ENCODE measurements at regions not wholly inside any gene's neighbourhood (a gene's known extent, or its start where the extent isn't known, plus 50 kb on each side); places are given as distances from the start of the nearest gene placed in this dataset.

GRCh38 chr14:42045383-42045782 is 438.7 kb downstream of the LRFN5 start:
- TF ChIP-seq, protein P1, sequence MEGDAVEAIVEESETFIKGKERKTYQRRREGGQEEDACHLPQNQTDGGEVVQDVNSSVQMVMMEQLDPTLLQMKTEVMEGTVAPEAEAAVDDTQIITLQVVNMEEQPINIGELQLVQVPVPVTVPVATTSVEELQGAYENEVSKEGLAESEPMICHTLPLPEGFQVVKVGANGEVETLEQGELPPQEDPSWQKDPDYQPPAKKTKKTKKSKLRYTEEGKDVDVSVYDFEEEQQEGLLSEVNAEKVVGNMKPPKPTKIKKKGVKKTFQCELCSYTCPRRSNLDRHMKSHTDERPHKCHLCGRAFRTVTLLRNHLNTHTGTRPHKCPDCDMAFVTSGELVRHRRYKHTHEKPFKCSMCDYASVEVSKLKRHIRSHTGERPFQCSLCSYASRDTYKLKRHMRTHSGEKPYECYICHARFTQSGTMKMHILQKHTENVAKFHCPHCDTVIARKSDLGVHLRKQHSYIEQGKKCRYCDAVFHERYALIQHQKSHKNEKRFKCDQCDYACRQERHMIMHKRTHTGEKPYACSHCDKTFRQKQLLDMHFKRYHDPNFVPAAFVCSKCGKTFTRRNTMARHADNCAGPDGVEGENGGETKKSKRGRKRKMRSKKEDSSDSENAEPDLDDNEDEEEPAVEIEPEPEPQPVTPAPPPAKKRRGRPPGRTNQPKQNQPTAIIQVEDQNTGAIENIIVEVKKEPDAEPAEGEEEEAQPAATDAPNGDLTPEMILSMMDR (IDR thresholded peaks at IDR 0.05), result no peak
- no peak for TF ChIP-seq POLR2A (IDR thresholded peaks at IDR 0.05)
